Natural killer cell (primary cell): ENCODE measurements at regions not wholly inside any gene's neighbourhood (a gene's known extent, or its start where the extent isn't known, plus 50 kb on each side); places are given as distances from the start of the nearest gene placed in this dataset.

Experiments used
- ATAC-seq, 3 donors: fragments of 150-1000 bp in 2 of 3; fragments of 200-7000 bp in 1 of 3; cut with Tn5 transposase; 1 replicate in 1 of 3; 2 replicates in 2 of 3; pipeline ENCODE4 v1.10.0; 2021; ENCODE audit warnings: mild to moderate bottlenecking in 2 of 3, moderate library complexity in 2 of 3
- DNase-seq, 2 donors: peaks; one replicate each; pipeline versions ENCODE4 v3.0.0 to v3.0.0-alpha.2; 2013 to 2021; ENCODE audit warnings: mixed read lengths in 1 of 2
- H3K27ac ChIP-seq: one replicate; pipeline ENCODE4 v1.5.1; 2013; ENCODE audit warnings: mild to moderate bottlenecking, low read length
- H3K27me3 ChIP-seq: one replicate; pipeline ENCODE4 v1.6.1; 2013; ENCODE audit warnings: low read length; ENCODE audit not compliant: control insufficient read depth, insufficient read depth
- H3K36me3 ChIP-seq: one replicate; pipeline ENCODE4 v1.6.1; 2013; ENCODE audit warnings: low read length; ENCODE audit not compliant: control insufficient read depth, insufficient read depth
- H3K4me1 ChIP-seq: one replicate; pipeline ENCODE4 v1.6.1; 2013; ENCODE audit warnings: low read length; ENCODE audit not compliant: control insufficient read depth, insufficient read depth
- H3K4me3 ChIP-seq: one replicate; pipeline ENCODE4 v1.5.1; 2013; ENCODE audit warnings: low read length
- H3K9me3 ChIP-seq: one replicate; pipeline ENCODE4 v1.6.1; 2013; ENCODE audit warnings: low read length; ENCODE audit not compliant: control insufficient read depth, insufficient read depth
- H3K27ac Mint-ChIP-seq, 2 donors: one replicate each; pipeline ENCODE4 v1.8.0; 2022; ENCODE audit warnings: mild to moderate bottlenecking in 2 of 2, mixed read lengths in 2 of 2, moderate library complexity in 1 of 2
- H3K27me3 Mint-ChIP-seq, 2 donors: one replicate each; pipeline ENCODE4 v1.8.0; 2022; ENCODE audit warnings: low read depth in 2 of 2, mixed read lengths in 2 of 2
- H3K36me3 Mint-ChIP-seq: one replicate; pipeline ENCODE4 v1.8.0; 2022; ENCODE audit warnings: mixed read lengths
- H3K4me1 Mint-ChIP-seq, 2 donors: one replicate each; pipeline ENCODE4 v1.8.0; 2022; ENCODE audit warnings: mixed read lengths in 2 of 2
- H3K4me3 Mint-ChIP-seq: one replicate; pipeline ENCODE4 v1.8.0; 2022; ENCODE audit warnings: mild to moderate bottlenecking, moderate library complexity, mixed read lengths
- H3K9me3 Mint-ChIP-seq, 2 donors: one replicate each; pipeline ENCODE4 v1.8.0; 2022; ENCODE audit warnings: mixed read lengths in 2 of 2
- CTCF ChIP-seq: fragments of 200-600 bp; IDR thresholded peaks from one replicate; pipeline ENCODE4 v1.8.0; 2022; ENCODE audit warnings: antibody characterized with exemption
- WGBS: methylation state at CpG from one replicate; pipeline ENCODE4 v1.1.7; 2013; ENCODE audit warnings: missing lambda C conversion rate; ENCODE audit not compliant: insufficient coverage; 5-methylcytosine and 5-hydroxymethylcytosine counted together
- intact Hi-C: fragments of 100-400 bp; cut with micrococcal nuclease; formaldehyde crosslinking; loops from one replicate; pipeline ENCODE4 v1.14.2; 2022

GRCh38 chr3:188046561-188047211 lies 107.3 kb upstream of the LPP start:
- H3K36me3 ChIP-seq = no peaks in the 10 kb centered on the region
- Mint-ChIP-seq H3K27ac (no peak overlapping the region), H3K36me3 (no peaks in the 10 kb centered on the region), H3K27me3 (peaks cover 15 to 56% of the 10 kb centered on the region in 2 donors), H3K4me3 (no peak overlapping the region), H3K9me3 (no peaks in the 10 kb centered on the region), H3K4me1 (peaks cover 27 to 37% of the 10 kb centered on the region in 2 donors)
- DNase-seq (no peak), ATAC-seq (no peak)
- no peaks in the 10 kb centered on the region for H3K9me3 ChIP-seq
- no peak for TF ChIP-seq CTCF
- H3K27ac ChIP-seq = no peak overlapping the region
- peaks cover 5% of the 10 kb centered on the region for H3K27me3 ChIP-seq
- 96% methylated on average over 2 of the region's 2 CpGs for WGBS
- H3K4me3 ChIP-seq = no peak overlapping the region
- H3K4me1 ChIP-seq = peaks cover 24% of the 10 kb centered on the region
- intact Hi-C loops = no loop called here

- Mint-ChIP-seq H3K4me3 (no peak overlapping the region), H3K27ac (no peak overlapping the region), H3K9me3 (no peaks in the 10 kb centered on the region), H3K36me3 (no peaks in the 10 kb centered on the region), H3K4me1 (peaks cover 22 to 29% of the 10 kb centered on the region in 2 donors), H3K27me3 (peaks cover 15 to 49% of the 10 kb centered on the region in 2 donors)
- Histone ChIP-seq H3K9me3 (no peaks in the 10 kb centered on the region), H3K36me3 (no peaks in the 10 kb centered on the region), H3K4me1 (peaks cover 16% of the 10 kb centered on the region), H3K27ac (no peak overlapping the region), H3K27me3 (peaks cover 5% of the 10 kb centered on the region), H3K4me3 (no peak overlapping the region)
- intact Hi-C loops = no loop called here
- DNase-seq (no peak), ATAC-seq (no peak)
- no peak for TF ChIP-seq CTCF
- WGBS = 96% methylated on average over 1 of the region's 1 CpG
Measured at GRCh38 chr3:188047536-188047935, 106.4 kb upstream of the LPP start.

GRCh38 chr3:188049606-188050530 lies 104.1 kb upstream of the LPP start:
- intact Hi-C loops = no loop called here
- peaks cover 12 to 39% of the 10 kb centered on the region in 2 donors for H3K27me3 Mint-ChIP-seq
- H3K27me3 ChIP-seq = no peaks in the 10 kb centered on the region
- WGBS = 17% methylated on average over 10 of the region's 10 CpGs
- no peaks in the 10 kb centered on the region for H3K9me3 Mint-ChIP-seq
- no peak for TF ChIP-seq CTCF
- peak; percentile 60 to 83 (median 75) for ATAC-seq
- no peak overlapping the region for H3K4me3 ChIP-seq
- DNase-seq = peak in 1 of 2 donors; percentile 66
- H3K27ac ChIP-seq = no peak overlapping the region
- H3K9me3 ChIP-seq = no peaks in the 10 kb centered on the region
- H3K36me3 ChIP-seq = no peaks in the 10 kb centered on the region
- peaks cover 31 to 33% of the 10 kb centered on the region in 2 donors for H3K4me1 Mint-ChIP-seq
- H3K4me1 ChIP-seq = peaks cover 19% of the 10 kb centered on the region
- peak overlapping the region in 1 of 2 donors; percentile 48 for H3K27ac Mint-ChIP-seq
- peak overlapping the region; percentile 47 for H3K4me3 Mint-ChIP-seq
- no peaks in the 10 kb centered on the region for H3K36me3 Mint-ChIP-seq
